Myocyte (in vitro differentiated cells): ENCODE measurements at regions not wholly inside any gene's neighbourhood (a gene's known extent, or its start where the extent isn't known, plus 50 kb on each side); places are given as distances from the start of the nearest gene placed in this dataset.
A peak's percentile ranks its signal among the peaks of the same experiment; 100 is the strongest.

Experiments used
- DNase-seq: peaks from one replicate; pipeline ENCODE4 v3.0.0-alpha.2; 2012; ENCODE audit warnings: low read depth

DNA sequence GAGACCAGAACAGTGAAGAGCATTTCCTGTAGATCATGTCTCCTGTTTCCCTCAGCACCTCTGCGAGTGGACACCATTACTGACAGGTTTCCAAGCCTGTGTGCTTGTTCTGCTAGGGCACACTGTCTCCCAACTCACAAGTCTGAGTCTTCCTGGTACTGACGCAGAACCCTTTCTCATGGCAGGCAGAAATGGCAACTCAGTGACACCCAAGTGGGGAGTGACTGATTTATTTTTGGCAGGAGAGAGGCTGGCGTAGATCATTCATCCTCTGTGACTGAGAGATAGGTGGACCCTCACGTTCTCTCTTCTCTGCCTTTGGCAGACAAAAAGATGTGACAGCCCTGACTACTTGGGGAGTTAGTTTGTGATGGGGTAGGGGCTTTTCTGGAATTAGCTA, 183.4 kb downstream of the RFC3 start:
- DNase-seq: no peak

DNA sequence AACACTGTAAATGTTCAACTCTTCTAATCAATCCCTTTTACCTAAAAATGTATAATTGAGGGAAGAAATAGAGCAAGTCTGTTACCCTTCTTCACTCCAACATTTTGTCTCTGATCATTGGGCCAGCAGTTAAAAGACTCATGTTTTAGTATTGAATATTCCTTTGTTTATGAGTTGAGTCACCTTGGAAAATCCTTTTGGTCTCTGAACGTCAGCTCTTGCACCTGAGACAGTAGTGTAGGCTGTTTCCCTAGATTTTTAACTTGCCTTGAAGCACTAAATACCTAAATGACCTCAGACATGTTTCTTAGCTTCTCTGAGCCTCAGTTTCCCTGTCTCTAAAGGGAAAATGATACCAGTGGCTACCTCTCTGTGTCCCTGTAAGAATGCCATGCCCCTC, 184.2 kb downstream of the RFC3 start:
- no peak for DNase-seq

DNA sequence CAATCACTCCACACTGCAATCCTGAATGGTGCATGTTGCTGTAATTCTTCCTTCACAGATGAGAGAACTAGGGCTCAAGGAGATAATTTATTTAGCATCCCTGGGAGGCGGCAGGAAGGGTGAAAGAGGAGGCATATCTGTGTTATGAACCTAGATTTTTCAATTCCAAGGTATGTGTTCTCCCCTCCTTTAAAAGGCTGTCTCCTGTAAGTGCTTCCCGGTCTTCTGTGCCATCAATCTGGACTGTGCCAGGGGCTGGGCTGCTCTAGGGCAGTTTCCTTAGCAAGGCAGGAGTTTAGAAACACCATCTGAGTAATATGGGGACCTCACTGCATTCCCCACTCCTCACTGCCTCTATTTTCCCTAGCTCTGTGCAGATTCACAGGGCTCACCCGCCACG, 185.0 kb downstream of the RFC3 start:
- DNase-seq: no peak

DNA sequence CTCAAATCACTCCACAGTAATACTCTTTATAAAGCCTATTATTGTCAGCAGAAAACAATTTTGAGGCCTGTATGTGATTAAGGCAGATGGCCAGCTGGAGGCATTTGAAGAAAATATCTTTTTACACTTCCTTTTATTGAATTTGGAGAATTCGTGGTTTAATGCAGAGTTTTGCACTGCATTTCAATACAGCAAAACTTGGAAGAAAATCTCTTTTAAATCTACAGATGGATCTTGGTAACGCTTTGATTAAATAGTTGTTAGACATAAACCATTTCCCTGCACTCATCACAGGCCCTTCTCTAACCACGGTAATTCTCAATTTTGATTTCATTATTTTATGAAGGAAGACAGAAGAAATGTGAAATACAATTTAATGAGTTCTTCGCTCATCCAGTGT, 185.7 kb downstream of the RFC3 start:
- DNase-seq: no peak

DNA sequence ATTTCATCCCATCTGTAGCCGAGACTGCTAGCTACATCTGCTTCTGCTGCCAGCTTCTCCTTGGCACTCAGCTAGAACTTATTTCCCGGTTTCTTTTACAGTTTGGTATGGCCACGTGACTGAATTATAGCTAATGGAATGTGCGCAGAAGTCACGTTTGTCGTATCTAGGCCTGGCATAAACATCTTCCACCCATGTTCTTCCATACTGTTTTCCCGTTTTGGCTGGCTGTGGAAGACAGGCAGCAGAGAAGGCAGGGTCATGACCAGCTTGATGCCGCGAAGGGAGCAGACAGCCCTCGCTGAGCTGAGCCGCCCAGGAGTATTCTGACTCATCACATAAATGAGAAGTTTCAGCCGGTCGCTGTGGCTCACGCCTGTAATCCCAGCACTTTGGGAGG, 186.7 kb downstream of the RFC3 start:
- DNase-seq: peak; percentile 68

DNA sequence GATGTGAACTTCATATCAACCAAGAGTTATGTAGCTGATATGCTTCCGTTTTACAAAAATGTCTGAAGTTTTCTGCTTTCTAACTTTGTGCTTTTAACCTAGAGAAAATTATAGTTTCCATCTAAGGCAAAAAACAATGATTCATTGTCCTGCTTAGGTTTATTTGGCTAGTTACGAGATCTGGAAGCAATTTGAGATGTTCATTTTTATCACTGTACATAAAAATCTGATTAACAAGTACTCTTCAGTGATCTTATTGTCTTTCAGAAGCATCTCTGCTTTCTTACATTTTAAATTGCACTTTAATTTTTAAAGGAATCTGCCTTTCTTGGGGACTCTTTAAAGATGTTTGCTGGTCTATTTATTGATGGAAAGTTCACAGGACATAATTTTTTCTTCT, 188.1 kb downstream of the RFC3 start:
- DNase-seq: no peak

DNA sequence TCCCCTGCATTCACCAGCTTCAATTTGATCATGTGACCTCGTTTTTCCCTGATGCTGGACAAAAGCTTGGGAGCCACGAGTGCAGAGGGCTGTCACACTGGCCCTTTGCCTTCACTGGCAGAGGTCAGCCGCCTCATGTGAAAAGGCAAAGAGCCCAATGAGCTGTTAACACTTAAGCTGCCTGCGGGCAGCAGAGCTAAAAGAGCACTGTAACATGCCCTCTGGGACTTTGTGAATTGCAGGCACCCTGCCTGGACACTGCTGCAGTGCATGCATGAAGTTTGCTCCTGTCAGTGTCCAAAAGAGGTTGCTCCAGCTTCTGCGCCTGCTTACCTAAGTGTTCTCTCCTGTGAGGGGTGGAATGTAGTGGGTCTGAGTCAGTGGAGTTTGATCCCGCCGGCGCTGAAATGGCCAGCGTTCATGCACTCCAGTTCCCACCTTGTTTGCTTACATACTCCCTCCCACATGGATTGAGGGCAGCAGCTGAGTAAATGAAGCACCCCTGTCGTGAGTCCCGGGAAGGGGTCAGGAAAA, 193.7 kb downstream of the RFC3 start:
- DNase-seq: peak; percentile 30

DNA sequence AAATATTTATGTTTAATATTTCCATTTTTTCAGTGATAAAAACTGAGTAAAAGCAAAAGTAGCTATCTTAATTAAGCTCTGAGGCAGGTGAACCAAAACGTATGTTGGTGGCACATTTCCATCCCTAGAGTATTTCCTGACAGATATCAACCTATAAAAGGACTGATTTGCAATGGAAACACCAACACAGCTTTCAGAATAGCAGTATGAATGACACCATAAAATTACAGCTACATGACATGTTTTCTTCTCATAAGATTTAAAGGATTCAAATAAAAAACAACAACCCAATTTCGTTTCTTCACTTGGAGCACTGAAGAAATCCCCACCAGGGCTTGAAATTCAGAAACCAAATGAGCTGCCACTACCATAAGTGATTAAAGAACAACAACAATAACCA, 194.4 kb downstream of the RFC3 start:
- no peak for DNase-seq

DNA sequence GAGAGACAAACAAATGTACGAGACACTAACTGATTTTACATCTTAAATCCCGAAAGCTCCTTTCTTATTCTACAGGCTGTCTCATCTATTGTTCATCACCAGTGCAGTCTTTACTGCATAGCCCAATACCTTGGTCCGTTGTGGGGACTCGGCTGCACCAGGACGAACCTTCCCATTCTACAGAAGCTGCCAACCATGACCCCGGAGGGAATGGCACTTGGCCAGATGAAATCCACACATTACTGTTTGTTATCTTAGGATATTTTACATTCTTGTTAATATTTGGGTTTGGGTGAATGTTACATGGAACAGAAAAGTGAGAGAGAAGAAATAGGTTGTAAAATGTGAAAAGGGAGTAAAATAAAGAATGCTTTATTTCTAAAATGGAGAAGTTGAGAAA, 195.1 kb downstream of the RFC3 start:
- no peak for DNase-seq

DNA sequence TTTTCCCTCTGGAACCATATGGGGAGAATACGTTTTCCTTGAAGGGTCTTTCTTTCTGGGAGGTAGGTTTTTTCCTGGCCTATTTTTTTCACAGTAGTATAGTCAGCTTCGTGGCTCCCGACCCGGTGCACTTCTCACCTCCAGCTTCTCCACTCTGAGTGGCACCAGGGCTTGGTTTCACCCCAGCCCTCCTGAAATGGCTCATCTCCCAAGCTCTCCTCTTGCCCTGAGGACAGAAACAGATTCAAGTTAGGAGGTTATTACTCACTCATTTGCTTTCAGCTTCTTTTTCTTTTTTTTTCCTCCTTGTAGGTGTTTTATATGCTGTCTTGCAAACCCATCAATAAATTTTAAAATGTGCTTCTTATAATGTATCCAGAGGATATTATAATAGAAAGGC, 199.3 kb downstream of the RFC3 start:
- no peak for DNase-seq

DNA sequence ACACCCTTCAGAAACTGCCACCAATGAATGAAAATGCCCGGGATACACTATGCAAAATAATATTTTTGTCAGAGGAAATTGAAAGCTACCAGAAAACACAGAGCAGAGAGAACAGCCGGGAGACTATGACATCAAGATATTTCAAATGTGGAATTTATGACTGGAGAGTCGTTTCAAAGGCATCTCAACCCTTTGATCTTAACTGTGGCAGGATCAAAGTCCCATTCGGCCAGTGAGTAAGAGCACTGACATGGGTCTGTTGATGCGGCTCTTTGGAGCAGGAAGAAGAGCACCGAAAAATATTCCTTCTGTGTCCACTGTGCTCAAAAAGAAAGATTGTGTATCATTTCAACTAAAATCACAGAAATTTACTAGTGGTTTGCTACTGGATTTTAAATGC, 201.9 kb downstream of the RFC3 start:
- DNase-seq: peak; percentile 13

DNA sequence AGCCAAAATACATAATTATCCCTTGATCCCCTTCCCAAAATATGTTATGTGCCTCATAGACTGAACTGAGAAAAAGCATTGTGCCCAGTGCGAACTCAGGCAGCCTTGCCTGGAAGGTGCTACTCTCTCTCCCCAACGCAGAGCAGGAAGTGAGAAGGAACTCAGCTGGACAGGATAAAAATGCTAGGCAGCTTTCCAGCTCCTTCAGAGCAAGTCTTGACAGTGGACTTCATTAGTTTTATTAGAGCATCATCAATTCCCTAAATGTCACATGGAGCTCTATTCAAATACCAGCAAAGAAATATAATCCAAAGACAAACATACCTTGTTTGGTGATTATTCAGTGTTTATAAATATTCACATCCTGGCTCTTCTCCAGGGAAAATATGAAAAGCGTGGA, 202.4 kb downstream of the RFC3 start:
- no peak for DNase-seq

DNA sequence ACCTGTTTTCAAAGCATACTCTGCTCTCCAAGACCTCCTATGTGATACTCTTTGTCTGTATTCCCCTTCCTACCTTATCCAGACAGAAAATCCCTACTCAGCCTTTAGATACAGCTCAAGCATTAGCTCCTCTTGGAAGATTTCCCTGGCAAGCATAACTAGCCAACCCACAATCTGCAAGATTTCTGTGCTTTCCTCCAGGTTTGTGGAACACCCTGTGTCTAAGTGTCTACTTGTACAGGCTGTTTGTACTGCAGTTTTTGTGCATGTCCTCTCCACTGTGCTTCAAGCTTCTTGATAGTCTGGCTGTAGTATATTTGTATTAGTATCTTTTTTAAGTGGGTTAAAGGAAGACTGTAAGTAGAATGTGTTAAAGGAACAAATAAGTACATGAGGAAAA, 203.7 kb downstream of the RFC3 start:
- DNase-seq: no peak

DNA sequence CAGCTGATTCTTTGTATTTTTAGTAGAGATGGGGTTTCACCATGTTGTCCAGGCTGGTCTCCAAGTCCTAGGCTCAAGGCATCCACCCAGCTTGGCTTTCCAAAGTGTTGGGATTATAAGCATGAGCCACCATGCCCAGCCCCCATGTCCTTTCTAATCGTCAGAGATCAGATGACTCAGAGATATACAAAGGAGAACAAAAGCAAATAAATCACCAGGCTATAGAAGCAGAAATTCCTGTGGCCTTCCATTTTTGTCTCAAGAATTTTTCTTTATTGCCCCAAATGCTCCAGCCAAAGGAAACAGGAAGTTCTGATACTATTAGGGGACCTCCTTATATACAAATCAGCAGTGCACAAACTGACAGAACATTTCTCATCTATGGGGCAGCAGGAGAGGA, 207.8 kb downstream of the RFC3 start:
- DNase-seq: no peak

DNA sequence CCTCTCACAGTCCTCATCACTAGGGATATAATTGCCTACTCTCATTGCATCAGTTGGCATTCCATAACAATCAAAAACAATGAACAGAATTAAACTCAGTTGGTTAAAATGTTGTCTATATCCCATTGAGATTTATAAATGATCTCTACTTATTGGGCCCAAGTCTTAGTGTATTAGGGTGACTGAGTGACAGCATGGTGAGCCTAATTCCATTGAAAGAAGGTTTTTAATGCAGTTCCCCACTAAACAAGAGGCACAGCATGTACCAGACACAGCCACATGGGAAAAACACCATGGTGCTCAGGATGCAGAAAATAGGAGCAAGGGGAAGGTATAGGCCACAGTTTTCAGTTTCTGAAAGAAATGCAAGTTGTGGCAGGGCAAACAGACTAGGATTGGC, 208.4 kb downstream of the RFC3 start:
- DNase-seq: no peak

DNA sequence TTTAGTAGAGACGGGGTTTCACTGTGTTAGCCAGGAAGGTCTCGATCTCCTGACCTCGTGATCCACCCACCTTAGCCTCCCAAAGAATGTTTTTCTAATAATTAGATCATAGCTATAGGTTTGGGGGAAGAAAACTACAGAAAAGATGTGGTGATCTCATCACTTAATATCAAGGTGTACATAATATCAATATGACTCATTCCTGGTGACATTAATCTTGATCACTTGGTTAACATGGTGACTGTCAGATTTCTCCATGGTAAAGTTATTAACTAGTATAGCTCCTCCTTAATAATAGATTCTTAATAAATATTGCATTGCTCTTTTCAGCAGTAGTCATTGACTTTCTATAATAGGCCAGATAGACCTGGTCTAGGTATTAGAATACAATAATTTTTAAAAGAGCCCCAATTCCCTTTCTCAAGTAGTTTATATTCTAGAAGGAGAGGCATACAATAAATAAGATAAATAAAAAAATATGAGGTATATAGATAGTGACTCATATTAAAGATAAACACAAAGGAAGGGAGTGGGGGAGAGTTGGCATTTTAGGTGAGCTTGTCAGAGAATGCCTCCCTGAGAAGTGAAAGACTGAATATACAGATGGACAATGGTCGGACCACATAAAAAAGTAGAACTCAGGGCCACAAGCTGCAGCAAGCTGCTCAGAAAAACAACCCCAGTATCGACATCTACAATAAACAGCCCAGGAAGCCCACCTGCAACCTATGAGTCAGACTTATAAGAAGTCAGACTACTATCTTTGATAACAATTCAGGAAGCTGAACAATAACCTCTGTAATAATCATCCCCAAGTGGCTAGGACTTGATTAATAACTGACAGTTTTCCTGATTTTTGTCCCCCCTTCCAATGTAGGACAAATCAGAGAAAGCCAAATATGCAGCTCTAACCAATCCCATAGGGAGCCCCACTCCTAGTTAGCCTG, 210.8 kb downstream of the RFC3 start:
- DNase-seq: no peak

DNA sequence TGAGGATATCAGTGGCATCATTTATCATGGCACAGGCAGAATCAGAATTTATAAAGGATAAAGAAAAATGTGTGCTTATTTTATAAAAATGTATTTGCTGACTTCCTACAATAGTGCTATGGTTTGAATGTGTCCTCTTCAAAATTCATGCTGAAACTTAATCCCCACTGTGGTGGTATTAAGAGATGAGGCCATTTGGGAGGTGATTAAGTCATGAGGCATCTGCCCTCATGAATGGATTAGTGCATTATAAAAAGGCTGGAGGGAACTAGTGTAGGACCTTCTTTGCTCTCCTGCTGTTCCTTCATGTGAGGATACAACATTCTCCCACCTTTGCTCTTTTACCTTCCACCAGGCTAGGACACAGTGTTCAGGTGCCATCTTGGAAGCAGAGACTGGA, 212.8 kb downstream of the RFC3 start:
- DNase-seq: peak; percentile 65

DNA sequence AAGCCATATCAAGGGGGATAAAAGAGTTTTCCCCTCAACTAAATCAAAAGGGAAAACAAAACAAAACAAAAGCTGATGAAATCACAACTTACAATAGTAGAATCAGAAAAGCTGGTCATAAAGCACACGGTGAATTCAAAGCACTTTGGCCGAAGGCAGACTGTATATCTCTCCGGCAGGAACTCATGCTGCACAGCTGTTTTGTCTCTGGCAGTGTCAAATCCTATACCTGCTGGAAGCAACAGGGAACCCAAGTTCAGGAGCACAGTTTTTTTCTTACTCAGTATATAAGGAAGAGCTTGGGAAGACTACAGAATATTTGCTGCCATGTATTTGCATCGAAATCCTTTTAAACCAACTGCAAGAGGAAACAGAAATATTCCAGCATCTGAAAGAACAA, 213.7 kb downstream of the RFC3 start:
- DNase-seq: no peak

DNA sequence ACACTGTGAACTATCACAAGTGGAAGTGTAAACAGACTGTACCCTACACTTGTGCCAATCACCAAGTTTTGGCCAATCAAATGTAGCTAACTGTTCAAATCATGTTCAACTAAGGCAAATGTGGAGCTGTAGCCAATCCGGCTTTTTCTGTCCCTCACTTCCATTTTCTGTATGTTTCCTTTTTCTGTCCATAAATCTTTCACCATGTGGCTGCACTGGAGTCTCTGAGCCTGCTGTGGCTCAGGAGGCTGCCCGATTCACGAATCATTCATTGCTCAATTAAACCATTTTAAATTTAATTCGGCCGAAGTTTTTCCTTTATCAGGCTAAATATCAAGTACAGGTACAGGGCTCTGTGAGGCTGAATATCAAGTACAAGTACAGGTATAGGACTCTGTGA, 216.5 kb downstream of the RFC3 start:
- no peak for DNase-seq

DNA sequence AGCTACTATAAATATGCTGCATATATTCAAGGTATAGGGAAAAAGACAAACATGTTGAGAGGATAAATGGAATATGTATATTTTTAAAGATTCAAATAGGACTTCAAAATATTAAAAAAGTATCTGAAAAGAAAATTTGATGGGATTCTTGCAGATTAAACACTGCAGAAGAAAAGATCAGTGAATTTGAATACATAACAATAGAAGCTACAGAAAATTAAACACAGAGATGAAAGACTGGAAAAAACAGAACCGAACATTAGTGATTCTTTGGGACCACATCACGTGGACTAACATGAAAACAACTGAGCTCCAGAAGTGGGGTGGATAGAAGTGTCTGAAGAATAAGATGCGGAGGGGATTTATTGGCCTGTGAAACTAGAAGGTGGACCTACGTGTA, 217.2 kb downstream of the RFC3 start:
- DNase-seq: no peak

DNA sequence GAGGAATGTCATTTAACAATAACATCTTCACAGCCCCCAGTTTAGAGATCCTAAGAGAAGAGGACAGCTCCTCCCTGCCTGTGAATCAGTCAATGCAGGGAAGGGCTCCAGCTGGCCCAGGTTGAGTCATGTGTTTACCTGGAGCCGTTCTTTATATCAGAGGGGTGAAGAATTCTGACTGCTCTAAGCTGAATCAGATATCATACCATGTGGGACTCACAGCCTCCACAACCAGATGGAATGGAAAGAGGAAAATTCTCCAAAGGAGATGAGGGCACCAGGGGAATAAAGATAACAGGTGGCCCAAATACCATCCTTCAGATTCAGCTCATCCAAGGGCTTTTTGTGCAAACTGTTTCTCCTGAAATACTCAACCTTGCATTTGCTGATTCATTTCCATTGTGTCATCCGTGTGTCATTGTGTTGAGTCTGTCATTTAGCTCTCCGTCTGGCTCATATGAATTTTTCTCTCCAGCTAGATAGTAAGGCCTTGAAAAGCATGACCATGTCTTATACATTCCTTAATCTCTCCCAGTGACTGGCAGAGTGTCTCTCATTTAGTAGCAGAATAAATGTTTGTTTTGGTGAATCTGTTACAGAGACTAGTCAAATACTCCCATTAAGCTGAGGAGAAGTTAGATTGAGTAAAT, 217.9 kb downstream of the RFC3 start:
- DNase-seq: no peak

DNA sequence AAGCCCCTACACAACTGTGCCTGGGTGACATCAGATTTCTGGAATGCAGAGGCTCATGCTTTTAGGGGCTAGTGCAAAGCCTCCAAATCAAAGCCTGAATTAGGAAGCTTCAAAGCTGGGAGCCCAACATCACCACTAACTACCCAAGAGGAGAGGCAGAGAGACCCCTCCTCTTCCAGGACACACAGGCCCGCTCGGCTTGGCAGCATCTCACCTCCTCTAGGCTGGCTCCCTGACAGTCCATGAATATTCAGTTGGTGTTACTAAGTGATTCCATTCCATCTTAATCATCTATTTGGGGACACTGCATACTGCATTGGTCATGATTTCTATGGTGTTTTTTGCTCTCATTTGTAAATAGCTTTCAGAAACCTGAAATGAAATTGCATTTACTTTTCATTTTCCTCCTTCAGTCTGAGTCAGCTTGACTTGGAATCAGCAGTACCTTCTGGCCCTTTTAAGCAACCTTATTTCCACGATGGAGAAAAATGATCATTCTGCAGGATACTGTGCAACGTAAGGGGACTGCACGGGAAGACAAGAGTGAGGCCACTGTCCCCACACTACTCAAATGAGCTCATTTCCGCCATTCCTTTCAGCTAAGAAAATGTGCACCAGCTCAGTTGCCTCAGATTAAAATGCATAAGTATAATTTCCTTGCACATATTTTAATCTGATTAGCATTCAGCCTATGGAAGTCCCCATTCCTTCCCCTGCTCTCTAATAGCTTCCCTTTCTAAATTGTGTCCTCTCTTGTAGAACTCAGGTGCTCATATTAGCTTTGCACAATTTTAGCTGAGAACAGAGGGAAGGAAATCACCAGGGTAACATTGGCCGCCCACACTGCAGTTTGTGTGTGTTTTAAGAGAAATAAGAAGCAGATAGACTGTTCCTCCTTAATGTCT, 219.9 kb downstream of the RFC3 start:
- DNase-seq: no peak
